Transverse colon (tissue), 4 donors: ENCODE measurements at regions not wholly inside any gene's neighbourhood (a gene's known extent, or its start where the extent isn't known, plus 50 kb on each side); places are given as distances from the start of the nearest gene placed in this dataset.

ENCODE experiments used
- DNase-seq: peaks from one replicate; pipeline ENCODE4 v3.0.0-alpha.2; 2019
- H3K27ac ChIP-seq, 4 donors: fragments of 200-600 bp; sonication (generic); 2 replicates each; pipeline ENCODE4 v1.5.1; 2016 to 2018; ENCODE audit warnings: inconsistent platforms in 4 of 4
- H3K27me3 ChIP-seq: fragments of 200-600 bp; sonication (generic); 2 replicates; pipeline ENCODE4 v1.5.1; 2017; ENCODE audit warnings: inconsistent platforms
- H3K36me3 ChIP-seq, 4 donors: fragments of 200-600 bp; sonication (generic); 2 replicates each; pipeline ENCODE4 v1.5.1; 2017 to 2019; ENCODE audit warnings: inconsistent platforms in 4 of 4
- H3K4me1 ChIP-seq, 4 donors: fragments of 200-600 bp; sonication (generic); 2 replicates each; pipeline ENCODE4 v1.5.1; 2017 to 2020; ENCODE audit warnings: inconsistent platforms in 4 of 4
- H3K4me3 ChIP-seq, 4 donors: fragments of 200-600 bp; sonication (generic); 1 replicate in 1 of 4; 2 replicates in 3 of 4; pipeline versions ENCODE4 v1.5.1 to v1.6.1; 2017 to 2019; ENCODE audit warnings: inconsistent platforms in 4 of 4
- H3K9me3 ChIP-seq, 2 donors: fragments of 200-600 bp; sonication (generic); 2 replicates each; pipeline ENCODE4 v1.5.1; 2017 to 2019; ENCODE audit warnings: inconsistent platforms in 2 of 2
- CTCF ChIP-seq, 5 experiments: fragments of 200-600 bp in 3 of 5; fragments of 450-650 bp in 2 of 5; sonication (generic) in 3 of 5; IDR thresholded peaks; 1 replicate in 2 of 5; 2 replicates in 3 of 5; pipeline ENCODE4 v1.5.1; 2016 to 2017; ENCODE audit warnings: antibody characterized with exemption in 5 of 5, inconsistent platforms in 3 of 5, mild to moderate bottlenecking in 2 of 5, moderate library complexity in 1 of 5
- EP300 ChIP-seq: sonication (generic); formaldehyde crosslinking; IDR thresholded peaks from one replicate; pipeline ENCODE4 v1.6.1; 2017; ENCODE audit warnings: antibody characterized with exemption, low read depth
- POLR2A ChIP-seq: fragments of 450-650 bp; IDR thresholded peaks from one replicate; pipeline ENCODE4 v1.6.1; 2016; ENCODE audit warnings: antibody characterized with exemption, mild to moderate bottlenecking, moderate library complexity
- POLR2AphosphoS5 ChIP-seq, 3 donors: sonication (generic); formaldehyde crosslinking; IDR thresholded peaks; one replicate each; pipeline ENCODE4 v1.6.1; 2016; ENCODE audit warnings: antibody characterized with exemption in 3 of 3
- WGBS, 2 donors: methylation state at CpG; one replicate each; pipeline ENCODE4 v1.1.5; 2018; ENCODE audit warnings: low coverage in 1 of 2; 5-methylcytosine and 5-hydroxymethylcytosine counted together
- in situ Hi-C, 4 donors: fragments of 200-750 bp; cut with MboI; loops; one replicate each; pipeline versions ENCODE4 v1.15.0 to v1.15.1; 2017; ENCODE audit warnings: low sequenced_read_pairs in 3 of 4, low pct_ligation_motif_present in 1 of 4, low pct_unique_long_range_greater_than_20kb in 1 of 4
- intact Hi-C: fragments of 100-400 bp; cut with DNase I; formaldehyde crosslinking; loops from one replicate; pipeline ENCODE4 v1.15.1; 2023; ENCODE audit warnings: low total_unique reads

GRCh38 chr2:117562654-117563053 lies 251.8 kb upstream of the DDX18 start:
- Histone ChIP-seq H3K27ac (no peak overlapping the region), H3K36me3 (no peaks in the 10 kb centered on the region), H3K4me1 (no peaks in the 10 kb centered on the region), H3K4me3 (no peak overlapping the region), H3K9me3 (no peaks in the 10 kb centered on the region), H3K27me3 (no peaks in the 10 kb centered on the region)
- no peak for DNase-seq
- WGBS, 2 donors = 67 to 77% methylated on average over 3 of the region's 3 CpGs
- TF ChIP-seq CTCF (IDR thresholded peaks at IDR 0.05) (no peak), EP300 (no peak)
- in situ Hi-C loops (no loop called here), intact Hi-C loops (no loop called here)

GRCh38 chr2:117571590-117572349 lies 242.7 kb upstream of the DDX18 start:
- WGBS, 2 donors = 59 to 100% methylated on average over 1 to 3 of the region's 3 CpGs
- no peaks in the 10 kb centered on the region for H3K36me3 ChIP-seq
- in situ Hi-C loops = no loop called here
- DNase-seq = no peak
- intact Hi-C loops = no loop called here
- H3K27ac ChIP-seq = no peak overlapping the region
- H3K4me3 ChIP-seq = no peak overlapping the region
- TF ChIP-seq EP300 (no peak), POLR2AphosphoS5 (IDR thresholded peaks at IDR 0.05) (no peak), POLR2A (no peak), CTCF (IDR thresholded peaks at IDR 0.05) (no peak)
- H3K4me1 ChIP-seq = no peaks in the 10 kb centered on the region
- H3K27me3 ChIP-seq = no peaks in the 10 kb centered on the region
- H3K9me3 ChIP-seq = no peaks in the 10 kb centered on the region

- DNase-seq = no peak
- no peaks in the 10 kb centered on the region for H3K36me3 ChIP-seq
- no peaks in the 10 kb centered on the region for H3K27me3 ChIP-seq
- no peak overlapping the region for H3K4me3 ChIP-seq
- in situ Hi-C loops = no loop called here
- H3K9me3 ChIP-seq = peaks cover 0 to 2% of the 10 kb centered on the region in 2 donors
- TF ChIP-seq CTCF (IDR thresholded peaks at IDR 0.05) = no peak
- no peak for TF ChIP-seq POLR2A
- no peak for TF ChIP-seq POLR2AphosphoS5 (IDR thresholded peaks at IDR 0.05)
- no peak for TF ChIP-seq EP300
- intact Hi-C loops = no loop called here
- H3K27ac ChIP-seq = no peak overlapping the region
- H3K4me1 ChIP-seq = no peaks in the 10 kb centered on the region
- 72 to 80% methylated on average over 4 of the region's 4 CpGs for WGBS, 2 donors
These were observed 227.2 kb upstream of the DDX18 start for GRCh38 chr2:117587310-117587709.

- Histone ChIP-seq H3K9me3 (no peaks in the 10 kb centered on the region), H3K27ac (no peak overlapping the region), H3K4me1 (no peaks in the 10 kb centered on the region), H3K27me3 (no peaks in the 10 kb centered on the region), H3K4me3 (no peak overlapping the region), H3K36me3 (no peaks in the 10 kb centered on the region)
- intact Hi-C loops = no loop called here
- no peak for DNase-seq
- 50% methylated on average over 3 of the region's 3 CpGs; no CpG with 5 or more reads in 1 of the 2 donors for WGBS, 2 donors
- in situ Hi-C loops = no loop called here
- TF ChIP-seq EP300 (no peak), CTCF (IDR thresholded peaks at IDR 0.05) (no peak)
These were observed 211.4 kb upstream of the DDX18 start for GRCh38 chr2:117603060-117603459.
